ENCODE measurements at regions not wholly inside any gene's neighbourhood (a gene's known extent, or its start where the extent isn't known, plus 50 kb on each side); places are given as distances from the start of the nearest gene placed in this dataset.

- TF ChIP-seq EZH2 (optimal IDR thresholded peaks at IDR 0.05; ENCODE audit: low read depth, low read length) = no peak
- no peak for TF ChIP-seq EZH2phosphoT487 (IDR thresholded peaks at IDR 0.05; ENCODE audit: low read length)
- TF ChIP-seq CTCF (IDR thresholded peaks at IDR 0.05; ENCODE audit: low read length) = no peak
- peak overlapping the region; percentile 34 for H3K4me2 ChIP-seq (ENCODE audit: low read depth, low read length)
- peak; percentile 57 for DNase-seq
Observed at GRCh38 chr15:60130398-60130797, 126.3 kb downstream of the FOXB1 start.

GRCh38 chr15:60130821-60131220 lies 126.7 kb downstream of the FOXB1 start:
- peak overlapping the region; percentile 53; the same call in 1 of the 2 replicates for H3K27ac ChIP-seq (ENCODE audit: low read length)

More at GRCh38 chr15:60130398-60130797, 126.3 kb downstream of the FOXB1 start:
- H3F3A ChIP-seq (ENCODE audit: insufficient read depth, low read length) = peaks cover 27% of the 10 kb centered on the region
- H3K27ac ChIP-seq (ENCODE audit: low read length) = peak overlapping the region; percentile 53; the same call in 1 of the 2 replicates
- no peaks in the 10 kb centered on the region for H3K36me3 ChIP-seq (replicated peaks; ENCODE audit: insufficient read depth, low read length)
- no peaks in the 10 kb centered on the region for H3K27me3 ChIP-seq (replicated peaks; ENCODE audit: insufficient read depth, low read length)
- no peaks in the 10 kb centered on the region for H3K9me3 ChIP-seq (replicated peaks; ENCODE audit: insufficient read depth, low read length)
- peaks cover 34% of the 10 kb centered on the region for H3K4me1 ChIP-seq (ENCODE audit: low read length)
- no peaks in the 10 kb centered on the region for H4K20me1 ChIP-seq (ENCODE audit: insufficient read depth, low read length)
- 0 out of 2 replicates have a peak overlapping the region, but pooled peaks have one; percentile 15 for H2AFZ ChIP-seq (ENCODE audit: low read length)
- no peaks in the 10 kb centered on the region for H3K9me2 ChIP-seq (replicated peaks; ENCODE audit: insufficient read depth, low read length)
- H3K9ac ChIP-seq (ENCODE audit: low read length) = no peak overlapping the region
- H3K4me3 ChIP-seq (ENCODE audit: low read length) = no peak overlapping the region
- no peaks in the 10 kb centered on the region for H3K79me2 ChIP-seq (ENCODE audit: low read length)

GRCh38 chr15:60134609-60135008 lies 130.5 kb downstream of the FOXB1 start:
- TF ChIP-seq EZH2phosphoT487 (IDR thresholded peaks at IDR 0.05; ENCODE audit: low read length) (no peak), CTCF (IDR thresholded peaks at IDR 0.05; ENCODE audit: low read length) (peak; percentile 51)
- Histone ChIP-seq H3K4me3 (ENCODE audit: low read length) (no peak overlapping the region), H3K9me3 (replicated peaks; ENCODE audit: insufficient read depth, low read length) (no peaks in the 10 kb centered on the region), H3K4me2 (ENCODE audit: low read depth, low read length) (no peak overlapping the region), H3K79me2 (ENCODE audit: low read length) (no peaks in the 10 kb centered on the region), H3K9ac (ENCODE audit: low read length) (no peak overlapping the region), H3K4me1 (ENCODE audit: low read length) (peaks cover 12% of the 10 kb centered on the region), H3K36me3 (replicated peaks; ENCODE audit: insufficient read depth, low read length) (no peaks in the 10 kb centered on the region), H3K27me3 (replicated peaks; ENCODE audit: insufficient read depth, low read length) (no peaks in the 10 kb centered on the region), H4K20me1 (ENCODE audit: insufficient read depth, low read length) (no peaks in the 10 kb centered on the region), H3K27ac (ENCODE audit: low read length) (no peak overlapping the region), H2AFZ (ENCODE audit: low read length) (no peak overlapping the region), H3F3A (ENCODE audit: insufficient read depth, low read length) (peaks cover 11% of the 10 kb centered on the region), H3K9me2 (replicated peaks; ENCODE audit: insufficient read depth, low read length) (no peaks in the 10 kb centered on the region)
- no peak for DNase-seq

More at GRCh38 chr15:60130821-60131220, 126.7 kb downstream of the FOXB1 start:
- no peak overlapping the region for H2AFZ ChIP-seq (ENCODE audit: low read length)
- H3K4me3 ChIP-seq (ENCODE audit: low read length) = no peak overlapping the region
- H3K4me2 ChIP-seq (ENCODE audit: low read depth, low read length) = peak overlapping the region; percentile 34; the same call in 1 of the 2 replicates
- H3K36me3 ChIP-seq (replicated peaks; ENCODE audit: insufficient read depth, low read length) = no peaks in the 10 kb centered on the region
- H3K9me2 ChIP-seq (replicated peaks; ENCODE audit: insufficient read depth, low read length) = no peaks in the 10 kb centered on the region
- H3K4me1 ChIP-seq (ENCODE audit: low read length) = peaks cover 34% of the 10 kb centered on the region
- no peaks in the 10 kb centered on the region for H3K27me3 ChIP-seq (replicated peaks; ENCODE audit: insufficient read depth, low read length)
- H3F3A ChIP-seq (ENCODE audit: insufficient read depth, low read length) = peaks cover 27% of the 10 kb centered on the region
- no peak for DNase-seq
- TF ChIP-seq EZH2phosphoT487 (IDR thresholded peaks at IDR 0.05; ENCODE audit: low read length) (no peak), EZH2 (optimal IDR thresholded peaks at IDR 0.05; ENCODE audit: low read depth, low read length) (no peak), CTCF (IDR thresholded peaks at IDR 0.05; ENCODE audit: low read length) (no peak)
- no peaks in the 10 kb centered on the region for H4K20me1 ChIP-seq (ENCODE audit: insufficient read depth, low read length)
- no peaks in the 10 kb centered on the region for H3K79me2 ChIP-seq (ENCODE audit: low read length)
- H3K9ac ChIP-seq (ENCODE audit: low read length) = no peak overlapping the region
- H3K9me3 ChIP-seq (replicated peaks; ENCODE audit: insufficient read depth, low read length) = no peaks in the 10 kb centered on the region

All from MM.1S (cell line).